ENCODE measurements at regions not wholly inside any gene's neighbourhood (a gene's known extent, or its start where the extent isn't known, plus 50 kb on each side); places are given as distances from the start of the nearest gene placed in this dataset.

DNA sequence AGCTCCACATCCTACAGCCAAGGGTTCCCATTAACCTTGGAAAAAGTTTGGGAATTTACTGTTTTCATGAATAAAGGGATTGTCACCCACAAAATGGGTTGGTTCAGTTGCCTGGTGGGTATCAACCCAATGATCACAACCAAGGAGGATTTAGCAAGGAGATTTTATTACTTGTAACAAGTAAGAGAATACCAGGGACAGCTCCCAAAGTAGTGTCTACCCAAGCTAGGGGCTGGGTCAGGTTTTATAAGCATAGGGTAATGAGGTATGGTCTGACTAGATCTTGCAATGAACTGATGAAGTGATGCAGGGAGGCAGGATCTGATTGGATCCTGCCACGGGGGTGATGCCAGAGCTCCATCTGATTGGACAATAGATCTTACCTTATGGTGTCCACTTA, 681.8 kb downstream of the SLC4A3 start:
- Histone ChIP-seq H4K20me1 (ENCODE audit: insufficient read depth, low read length) (no peaks in the 10 kb centered on the region), H3K4me1 (ENCODE audit: insufficient read depth, low read length) (no peaks in the 10 kb centered on the region), H3K4me3 (replicated peaks in 1 of 3; ENCODE audit: insufficient read depth in 1 of 3, low read depth in 2 of 3, low read length in 3 of 3) (no peak overlapping the region), H2AFZ (ENCODE audit: low read length) (no peak overlapping the region), H3K27ac (ENCODE audit: extremely low read length, insufficient read depth, low read length) (no peak overlapping the region), H3K9me3 (ENCODE audit: low read length) (no peaks in the 10 kb centered on the region), H3K79me2 (ENCODE audit: insufficient read depth, low read length) (no peaks in the 10 kb centered on the region), H3K27me3 (ENCODE audit: control insufficient read depth in 1 of 2, insufficient read depth in 2 of 2, low read length in 2 of 2) (no peaks in the 10 kb centered on the region), H3K9ac (ENCODE audit: insufficient read depth, low read depth, low read length) (no peak overlapping the region), H3K36me3 (replicated peaks in 1 of 2; ENCODE audit: control insufficient read depth in 1 of 2, insufficient read depth in 2 of 2, low read length in 2 of 2) (no peaks in the 10 kb centered on the region), H3K4me2 (ENCODE audit: low read depth, low read length) (no peak overlapping the region)
- ChIA-PET POLR2A (no interaction called here), CTCF (ENCODE audit: low intra/inter-chr PET ratio, low total read pairs) (no interaction called here)
- 6% methylated on average over 1 of the region's 1 CpG for WGBS (ENCODE audit: low lambda C conversion rate)
- intact Hi-C loops (cut with micrococcal nuclease; ENCODE audit: unreplicated experiment) (no loop called here), in situ Hi-C loops (cut with HindIII; ENCODE audit: extremely low pct_ligation_motif_present, low pct_unique_long_range_greater_than_20kb) (no loop called here)
- DNase-seq (ENCODE audit: low spot score) (no peak), ATAC-seq (no peak), FAIRE-seq (no peak)
- BruUV-seq (replicated peaks), result no TSS peak
- TF ChIP-seq SCMH1 (CRISPR knock-in tag; IDR thresholded peaks at IDR 0.05; ENCODE audit: borderline replicate concordance), result no peak
- no peak for TF ChIP-seq ZNF605 (CRISPR knock-in tag; IDR thresholded peaks at IDR 0.05)

- Histone ChIP-seq H3K4me1 (ENCODE audit: insufficient read depth, low read length) (no peaks in the 10 kb centered on the region), H3K4me2 (ENCODE audit: low read depth, low read length) (no peak overlapping the region), H2AFZ (ENCODE audit: low read length) (no peak overlapping the region), H3K9me3 (ENCODE audit: low read length) (no peaks in the 10 kb centered on the region), H3K36me3 (replicated peaks in 1 of 2; ENCODE audit: control insufficient read depth in 1 of 2, insufficient read depth in 2 of 2, low read length in 2 of 2) (no peaks in the 10 kb centered on the region), H3K9ac (ENCODE audit: insufficient read depth, low read depth, low read length) (no peak overlapping the region), H4K20me1 (ENCODE audit: insufficient read depth, low read length) (no peaks in the 10 kb centered on the region), H3K79me2 (ENCODE audit: insufficient read depth, low read length) (no peaks in the 10 kb centered on the region), H3K27ac (ENCODE audit: extremely low read length, insufficient read depth, low read length) (no peak overlapping the region), H3K27me3 (ENCODE audit: control insufficient read depth in 1 of 2, insufficient read depth in 2 of 2, low read length in 2 of 2) (no peaks in the 10 kb centered on the region), H3K4me3 (replicated peaks in 1 of 3; ENCODE audit: insufficient read depth in 1 of 3, low read depth in 2 of 3, low read length in 3 of 3) (no peak overlapping the region)
- CTCF ChIA-PET (ENCODE audit: low intra/inter-chr PET ratio, low total read pairs), result no interaction called here
- WGBS (ENCODE audit: low lambda C conversion rate), result 49% methylated on average over 1 of the region's 1 CpG
- no peak for FAIRE-seq
- intact Hi-C loops (cut with micrococcal nuclease; ENCODE audit: unreplicated experiment) (no loop called here), in situ Hi-C loops (cut with HindIII; ENCODE audit: extremely low pct_ligation_motif_present, low pct_unique_long_range_greater_than_20kb) (no loop called here)
- DNase-seq (ENCODE audit: low spot score), result no peak
- no TSS peak for BruUV-seq (replicated peaks)
- ATAC-seq, result no peak
- POLR2A ChIA-PET, result no interaction called here
- TF ChIP-seq, protein P1, sequence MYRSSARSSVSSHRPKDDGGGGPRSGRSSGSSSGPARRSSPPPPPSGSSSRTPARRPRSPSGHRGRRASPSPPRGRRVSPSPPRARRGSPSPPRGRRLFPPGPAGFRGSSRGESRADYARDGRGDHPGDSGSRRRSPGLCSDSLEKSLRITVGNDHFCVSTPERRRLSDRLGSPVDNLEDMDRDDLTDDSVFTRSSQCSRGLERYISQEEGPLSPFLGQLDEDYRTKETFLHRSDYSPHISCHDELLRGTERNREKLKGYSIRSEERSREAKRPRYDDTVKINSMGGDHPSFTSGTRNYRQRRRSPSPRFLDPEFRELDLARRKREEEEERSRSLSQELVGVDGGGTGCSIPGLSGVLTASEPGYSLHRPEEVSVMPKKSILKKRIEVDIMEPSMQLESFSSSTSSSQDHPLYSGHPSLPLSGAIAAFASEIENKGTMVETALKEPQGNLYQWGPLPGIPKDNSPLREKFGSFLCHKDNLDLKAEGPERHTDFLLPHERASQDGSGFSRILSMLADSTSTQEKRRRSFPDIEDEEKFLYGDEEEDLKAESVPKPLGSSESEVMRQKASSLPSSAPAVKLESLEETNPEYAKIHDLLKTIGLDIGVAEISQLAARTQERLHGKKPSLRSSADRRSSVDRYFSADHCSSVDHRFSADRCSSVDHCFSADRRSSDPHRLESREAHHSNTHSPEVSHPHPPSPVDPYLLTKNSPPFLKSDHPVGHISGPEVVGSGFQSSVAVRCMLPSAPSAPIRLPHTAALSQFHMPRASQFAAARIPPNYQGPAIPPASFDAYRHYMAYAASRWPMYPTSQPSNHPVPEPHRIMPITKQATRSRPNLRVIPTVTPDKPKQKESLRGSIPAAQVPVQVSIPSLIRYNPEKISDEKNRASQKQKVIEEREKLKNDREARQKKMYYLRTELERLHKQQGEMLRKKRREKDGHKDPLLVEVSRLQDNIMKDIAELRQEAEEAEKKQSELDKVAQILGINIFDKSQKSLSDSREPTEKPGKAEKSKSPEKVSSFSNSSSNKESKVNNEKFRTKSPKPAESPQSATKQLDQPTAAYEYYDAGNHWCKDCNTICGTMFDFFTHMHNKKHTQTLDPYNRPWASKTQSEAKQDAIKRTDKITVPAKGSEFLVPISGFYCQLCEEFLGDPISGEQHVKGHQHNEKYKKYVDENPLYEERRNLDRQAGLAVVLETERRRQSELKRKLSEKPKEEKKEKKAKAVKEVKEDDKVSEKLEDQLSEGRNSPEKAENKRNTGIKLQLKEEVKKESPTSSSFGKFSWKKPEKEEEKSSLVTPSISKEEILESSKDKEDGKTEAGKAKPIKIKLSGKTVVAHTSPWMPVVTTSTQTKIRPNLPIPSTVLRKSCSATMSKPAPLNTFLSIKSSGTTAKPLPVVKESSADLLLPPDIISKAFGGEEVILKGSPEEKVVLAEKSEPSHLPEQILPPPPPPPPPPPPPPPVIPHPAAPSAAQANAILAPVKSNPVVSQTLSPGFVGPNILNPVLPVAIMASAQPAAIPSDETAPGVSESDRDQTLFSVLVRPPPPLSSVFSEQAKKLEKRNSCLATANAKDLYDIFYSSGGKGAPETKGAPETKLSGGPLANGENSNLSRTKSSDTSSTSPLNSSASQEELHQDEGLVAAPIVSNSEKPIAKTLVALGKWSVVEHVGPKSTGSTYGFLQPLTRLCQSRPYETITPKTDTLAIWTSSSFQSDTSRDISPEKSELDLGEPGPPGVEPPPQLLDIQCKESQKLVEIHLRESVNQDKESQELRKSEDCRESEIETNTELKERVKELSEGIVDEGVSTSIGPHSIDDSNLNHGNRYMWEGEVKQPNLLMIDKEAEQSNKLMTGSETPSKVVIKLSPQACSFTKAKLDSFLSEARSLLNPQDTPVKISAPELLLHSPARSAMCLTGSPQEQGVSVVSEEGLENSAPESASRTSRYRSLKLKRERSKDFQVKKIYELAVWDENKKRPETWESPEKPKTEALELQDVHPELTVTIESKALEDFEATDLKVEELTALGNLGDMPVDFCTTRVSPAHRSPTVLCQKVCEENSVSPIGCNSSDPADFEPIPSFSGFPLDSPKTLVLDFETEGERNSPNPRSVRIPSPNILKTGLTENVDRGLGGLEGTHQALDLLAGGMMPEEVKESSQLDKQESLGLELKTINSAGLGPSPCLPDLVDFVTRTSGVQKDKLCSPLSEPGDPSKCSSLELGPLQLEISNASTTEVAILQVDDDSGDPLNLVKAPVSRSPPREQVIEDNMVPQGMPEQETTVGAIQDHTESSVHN (CRISPR knock-in tag; IDR thresholded peaks at IDR 0.05), result no peak
- TF ChIP-seq, protein P2, sequence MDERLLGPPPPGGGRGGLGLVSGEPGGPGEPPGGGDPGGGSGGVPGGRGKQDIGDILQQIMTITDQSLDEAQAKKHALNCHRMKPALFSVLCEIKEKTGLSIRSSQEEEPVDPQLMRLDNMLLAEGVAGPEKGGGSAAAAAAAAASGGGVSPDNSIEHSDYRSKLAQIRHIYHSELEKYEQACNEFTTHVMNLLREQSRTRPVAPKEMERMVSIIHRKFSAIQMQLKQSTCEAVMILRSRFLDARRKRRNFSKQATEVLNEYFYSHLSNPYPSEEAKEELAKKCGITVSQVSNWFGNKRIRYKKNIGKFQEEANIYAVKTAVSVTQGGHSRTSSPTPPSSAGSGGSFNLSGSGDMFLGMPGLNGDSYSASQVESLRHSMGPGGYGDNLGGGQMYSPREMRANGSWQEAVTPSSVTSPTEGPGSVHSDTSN (CRISPR knock-in tag; IDR thresholded peaks at IDR 0.05), result no peak
- TF ChIP-seq, protein P3, sequence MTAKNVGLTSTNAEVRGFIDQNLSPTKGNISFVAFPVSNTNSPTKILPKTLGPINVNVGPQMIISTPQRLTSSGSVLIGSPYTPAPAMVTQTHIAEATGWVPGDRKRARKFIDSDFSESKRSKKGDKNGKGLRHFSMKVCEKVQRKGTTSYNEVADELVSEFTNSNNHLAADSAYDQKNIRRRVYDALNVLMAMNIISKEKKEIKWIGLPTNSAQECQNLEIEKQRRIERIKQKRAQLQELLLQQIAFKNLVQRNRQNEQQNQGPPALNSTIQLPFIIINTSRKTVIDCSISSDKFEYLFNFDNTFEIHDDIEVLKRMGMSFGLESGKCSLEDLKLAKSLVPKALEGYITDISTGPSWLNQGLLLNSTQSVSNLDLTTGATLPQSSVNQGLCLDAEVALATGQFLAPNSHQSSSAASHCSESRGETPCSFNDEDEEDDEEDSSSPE (CRISPR knock-in tag; IDR thresholded peaks at IDR 0.05), result no peak
- TF ChIP-seq ZNF839 (CRISPR knock-in tag; IDR thresholded peaks at IDR 0.05; ENCODE audit: borderline replicate concordance) (no peak), CEBPB (IDR thresholded peaks at IDR 0.05; ENCODE audit: borderline replicate concordance, low read depth, low read length) (no peak)
Measured at GRCh38 chr2:220310451-220310861, 683.0 kb downstream of the SLC4A3 start.
